PC-9 (cell line): ENCODE measurements at regions not wholly inside any gene's neighbourhood (a gene's known extent, or its start where the extent isn't known, plus 50 kb on each side); places are given as distances from the start of the nearest gene placed in this dataset.

Source experiments
- BruUV-seq: library from RNA; stranded (reverse); fragments of 400-500 nt; replicated peaks from 2 replicates; lab custom pipeline; 2021; lab: Mats Ljungman, UMichigan
- CTCF ChIA-PET: fragments of 300-600 bp; sonication (Branson Sonifier 250); formaldehyde crosslinking; loops from one replicate; lab custom pipeline; 2022; ENCODE audit warnings: antibody characterized with exemption; lab: Charles Lee
- POLR2A ChIA-PET: fragments of 300-600 bp; sonication (Branson Sonifier 250); formaldehyde crosslinking; loops from one replicate; lab custom pipeline; 2022; ENCODE audit warnings: antibody characterized with exemption; ENCODE audit not compliant: unreplicated experiment; lab: Charles Lee
- DNase-seq, 2 experiments: peaks; one replicate each; pipeline versions ENCODE4 v3.0.0 to v3.0.0-alpha.2; 2015 to 2022; ENCODE audit warnings: mixed read lengths in 1 of 2
- H2AFZ ChIP-seq: fragments of 200-600 bp; sonication (generic); 2 replicates; pipeline ENCODE4 v1.8.1; 2017; ENCODE audit warnings: antibody characterized with exemption
- H3F3A ChIP-seq: fragments of 200-600 bp; sonication (generic); 2 replicates; pipeline ENCODE4 v1.8.1; 2017; ENCODE audit warnings: antibody characterized with exemption, mild to moderate bottlenecking, low read depth; ENCODE audit not compliant: insufficient read depth
- H3K27ac ChIP-seq: fragments of 200-600 bp; sonication (generic); 2 replicates; pipeline ENCODE4 v1.6.1; 2016; ENCODE audit warnings: mixed run types
- H3K27me3 ChIP-seq: fragments of 200-600 bp; sonication (generic); 2 replicates; pipeline ENCODE4 v1.6.1; 2016; ENCODE audit warnings: low read depth, mixed run types; ENCODE audit not compliant: insufficient read depth
- H3K36me3 ChIP-seq: fragments of 200-600 bp; sonication (generic); 2 replicates; pipeline ENCODE4 v1.6.1; 2016; ENCODE audit warnings: low read depth, mixed run types
- H3K4me1 ChIP-seq: fragments of 200-600 bp; sonication (generic); replicated peaks from 2 replicates; pipeline ENCODE4 v1.6.1; 2016; ENCODE audit warnings: mixed run types; ENCODE audit not compliant: insufficient read depth
- H3K4me2 ChIP-seq: fragments of 200-600 bp; sonication (generic); 2 replicates; pipeline ENCODE4 v1.6.1; 2017; ENCODE audit warnings: mixed run types
- H3K4me3 ChIP-seq: fragments of 200-600 bp; sonication (generic); 2 replicates; pipeline ENCODE4 v1.6.1; 2016; ENCODE audit warnings: mixed run types
- H3K79me2 ChIP-seq: fragments of 200-600 bp; sonication (generic); 2 replicates; pipeline ENCODE4 v1.6.1; 2017; ENCODE audit warnings: low read depth, mixed run types
- H3K9me2 ChIP-seq: fragments of 200-600 bp; sonication (generic); 2 replicates; pipeline ENCODE4 v1.8.1; 2017; ENCODE audit warnings: mild to moderate bottlenecking; ENCODE audit not compliant: insufficient read depth
- H3K9me3 ChIP-seq: fragments of 200-600 bp; sonication (generic); 2 replicates; pipeline ENCODE4 v1.8.1; 2016; ENCODE audit warnings: low read depth; ENCODE audit not compliant: insufficient read depth
- H4K20me1 ChIP-seq: fragments of 200-600 bp; sonication (generic); 2 replicates; pipeline ENCODE4 v1.8.1; 2017; ENCODE audit not compliant: insufficient read depth
- EZH2 ChIP-seq: fragments of 200-600 bp; sonication (generic); IDR thresholded peaks from 2 replicates; pipeline ENCODE4 v1.8.0; 2017; ENCODE audit warnings: antibody characterized with exemption, low read depth
- intact Hi-C: fragments of 100-400 bp; cut with micrococcal nuclease; formaldehyde crosslinking; loops from one replicate; pipeline ENCODE4 v1.10.0; 2022; ENCODE audit not compliant: unreplicated experiment
- TF ChIP-seq, protein P1 (sequence below): fragments of 200-600 bp; sonication (generic); conservative IDR thresholded peaks from 2 replicates; pipeline ENCODE4 v1.6.1; 2017; ENCODE audit warnings: mixed run types, antibody characterized with exemption, mild to moderate bottlenecking, moderate library complexity

DNA sequence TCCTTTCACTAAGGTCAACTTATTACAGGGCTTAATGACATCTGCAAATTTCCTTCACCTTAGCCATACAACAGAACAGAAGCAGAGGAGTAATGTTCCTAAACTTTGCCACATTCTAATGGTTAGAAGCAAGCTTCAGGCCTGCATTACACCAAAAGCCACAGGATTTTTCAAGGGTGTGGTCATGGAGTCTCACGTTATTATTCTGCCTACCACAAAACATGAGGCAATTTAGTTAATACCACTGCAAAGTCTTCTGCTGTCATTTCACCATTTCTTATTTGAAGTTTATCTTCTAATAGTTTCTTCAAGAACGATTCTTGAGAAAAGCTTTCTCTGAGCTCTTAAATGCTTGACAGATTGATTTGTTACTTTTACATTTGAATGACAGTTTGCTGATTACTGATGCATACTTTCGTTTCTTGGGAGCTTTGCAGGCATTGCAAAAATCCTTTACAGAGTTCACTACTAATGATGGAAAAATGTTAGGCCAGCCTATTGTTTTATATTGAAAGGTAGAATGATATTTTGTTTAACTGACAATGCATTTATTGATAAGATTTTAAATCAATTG is 1257.1 kb downstream of the NSUN3 start:
- no TSS peak for BruUV-seq
- POLR2A ChIA-PET, result no interaction called here
- Histone ChIP-seq H3K4me3 (no peak overlapping the region), H3F3A (no peaks in the 10 kb centered on the region), H3K9me2 (no peaks in the 10 kb centered on the region), H3K27me3 (no peaks in the 10 kb centered on the region), H3K4me1 (no peaks in the 10 kb centered on the region), H3K27ac (no peak overlapping the region), H3K4me2 (no peak overlapping the region), H3K36me3 (no peaks in the 10 kb centered on the region), H2AFZ (0 out of 2 replicates have a peak overlapping the region, but pooled peaks have one; percentile 19), H3K79me2 (no peaks in the 10 kb centered on the region), H3K9me3 (no peaks in the 10 kb centered on the region), H4K20me1 (no peaks in the 10 kb centered on the region)
- intact Hi-C loops, result no loop called here
- CTCF ChIA-PET, result no interaction called here
- no peak for DNase-seq
- no peak for TF ChIP-seq EZH2
- TF ChIP-seq, protein P1, sequence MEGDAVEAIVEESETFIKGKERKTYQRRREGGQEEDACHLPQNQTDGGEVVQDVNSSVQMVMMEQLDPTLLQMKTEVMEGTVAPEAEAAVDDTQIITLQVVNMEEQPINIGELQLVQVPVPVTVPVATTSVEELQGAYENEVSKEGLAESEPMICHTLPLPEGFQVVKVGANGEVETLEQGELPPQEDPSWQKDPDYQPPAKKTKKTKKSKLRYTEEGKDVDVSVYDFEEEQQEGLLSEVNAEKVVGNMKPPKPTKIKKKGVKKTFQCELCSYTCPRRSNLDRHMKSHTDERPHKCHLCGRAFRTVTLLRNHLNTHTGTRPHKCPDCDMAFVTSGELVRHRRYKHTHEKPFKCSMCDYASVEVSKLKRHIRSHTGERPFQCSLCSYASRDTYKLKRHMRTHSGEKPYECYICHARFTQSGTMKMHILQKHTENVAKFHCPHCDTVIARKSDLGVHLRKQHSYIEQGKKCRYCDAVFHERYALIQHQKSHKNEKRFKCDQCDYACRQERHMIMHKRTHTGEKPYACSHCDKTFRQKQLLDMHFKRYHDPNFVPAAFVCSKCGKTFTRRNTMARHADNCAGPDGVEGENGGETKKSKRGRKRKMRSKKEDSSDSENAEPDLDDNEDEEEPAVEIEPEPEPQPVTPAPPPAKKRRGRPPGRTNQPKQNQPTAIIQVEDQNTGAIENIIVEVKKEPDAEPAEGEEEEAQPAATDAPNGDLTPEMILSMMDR, result no peak

DNA sequence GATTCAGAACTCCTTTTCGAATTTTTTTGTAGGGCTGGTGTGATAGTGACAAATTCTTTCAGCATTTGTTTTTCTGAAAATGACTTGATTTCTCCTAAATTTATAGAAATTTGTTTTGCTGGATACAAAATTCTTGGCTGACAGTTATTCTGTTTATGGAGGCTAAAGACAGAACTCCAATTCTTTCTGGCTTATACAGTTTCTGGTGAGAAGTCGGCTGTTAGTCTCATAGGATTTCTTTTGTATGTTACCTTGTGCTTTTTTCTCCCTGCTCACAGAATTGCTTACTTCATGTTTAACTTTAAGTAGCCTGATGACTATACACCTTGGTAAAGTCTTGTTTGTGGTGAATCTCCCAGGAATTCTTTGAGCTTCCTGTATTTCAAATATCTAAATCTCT is 1264.6 kb downstream of the NSUN3 start:
- no peak for TF ChIP-seq EZH2
- TF ChIP-seq, protein P1, result no peak
- intact Hi-C loops, result no loop called here
- Histone ChIP-seq H3K27me3 (no peaks in the 10 kb centered on the region), H2AFZ (no peak overlapping the region), H3K4me1 (no peaks in the 10 kb centered on the region), H3K27ac (no peak overlapping the region), H3K79me2 (no peaks in the 10 kb centered on the region), H3F3A (no peaks in the 10 kb centered on the region), H3K9me2 (no peaks in the 10 kb centered on the region), H3K9me3 (no peaks in the 10 kb centered on the region), H3K36me3 (no peaks in the 10 kb centered on the region), H3K4me2 (no peak overlapping the region), H3K4me3 (no peak overlapping the region), H4K20me1 (no peaks in the 10 kb centered on the region; the same call in 1 of the 2 replicates)
- BruUV-seq, result no TSS peak
- DNase-seq, result no peak
- POLR2A ChIA-PET, result interaction anchor here (0.6 kb wide), 1 partner anchor 8 kb away, joined by 3 read pairs; no protein-coding TSS in a partner anchor
- CTCF ChIA-PET, result no interaction called here

DNA sequence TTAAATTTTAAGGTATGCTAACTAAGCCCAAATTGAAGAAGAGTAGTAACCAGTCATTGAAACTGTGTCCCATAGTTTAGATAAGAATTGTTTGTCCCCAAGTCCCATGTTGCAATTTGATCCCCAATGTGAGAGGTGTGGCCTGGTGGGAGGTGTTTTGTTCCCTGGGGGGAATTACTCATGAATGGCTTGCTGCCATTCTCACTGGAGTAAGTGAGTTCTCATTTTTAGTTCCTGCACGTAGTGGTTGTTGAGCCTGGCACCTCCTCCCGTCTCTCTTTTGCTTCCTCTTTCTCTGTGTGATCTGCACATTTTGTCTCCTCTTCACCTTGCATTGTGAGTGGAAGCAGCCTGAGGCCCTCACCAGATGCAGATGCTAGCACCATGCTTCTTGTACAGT is 1271.0 kb downstream of the NSUN3 start:
- TF ChIP-seq EZH2, result no peak
- TF ChIP-seq, protein P1, result no peak
- intact Hi-C loops, result no loop called here
- BruUV-seq, result no TSS peak
- no peaks in the 10 kb centered on the region for H3K4me1 ChIP-seq
- ChIA-PET POLR2A (no interaction called here), CTCF (no interaction called here)
- H3K4me3 ChIP-seq, result no peak overlapping the region
- H4K20me1 ChIP-seq, result no peaks in the 10 kb centered on the region; the same call in 1 of the 2 replicates
- DNase-seq, result peak; percentile 25 to 53
- no peaks in the 10 kb centered on the region for H3F3A ChIP-seq
- H3K27me3 ChIP-seq, result no peaks in the 10 kb centered on the region
- H3K9me3 ChIP-seq, result peaks cover 4% of the 10 kb centered on the region; the same call in 1 of the 2 replicates
- H3K79me2 ChIP-seq, result no peaks in the 10 kb centered on the region
- H3K27ac ChIP-seq, result no peak overlapping the region
- no peaks in the 10 kb centered on the region for H3K36me3 ChIP-seq
- no peak overlapping the region for H3K4me2 ChIP-seq
- H2AFZ ChIP-seq, result no peak overlapping the region
- 0 out of 2 replicates have a peak, but pooled peaks cover 10% of the 10 kb centered on the region for H3K9me2 ChIP-seq
